Erythroblast (primary cell): ENCODE measurements at regions not wholly inside any gene's neighbourhood (a gene's known extent, or its start where the extent isn't known, plus 50 kb on each side); places are given as distances from the start of the nearest gene placed in this dataset.

ENCODE experiments used
- GATA1 ChIP-seq: IDR thresholded peaks from 2 replicates; pipeline ENCODE4 v1.6.1; 2011; ENCODE audit warnings: low read depth, mild to moderate bottlenecking, control low read depth, low read length, moderate library complexity
- POLR2A ChIP-seq: IDR thresholded peaks from 2 replicates; pipeline ENCODE4 v1.6.1; 2011; ENCODE audit warnings: mild to moderate bottlenecking, low read length

DNA sequence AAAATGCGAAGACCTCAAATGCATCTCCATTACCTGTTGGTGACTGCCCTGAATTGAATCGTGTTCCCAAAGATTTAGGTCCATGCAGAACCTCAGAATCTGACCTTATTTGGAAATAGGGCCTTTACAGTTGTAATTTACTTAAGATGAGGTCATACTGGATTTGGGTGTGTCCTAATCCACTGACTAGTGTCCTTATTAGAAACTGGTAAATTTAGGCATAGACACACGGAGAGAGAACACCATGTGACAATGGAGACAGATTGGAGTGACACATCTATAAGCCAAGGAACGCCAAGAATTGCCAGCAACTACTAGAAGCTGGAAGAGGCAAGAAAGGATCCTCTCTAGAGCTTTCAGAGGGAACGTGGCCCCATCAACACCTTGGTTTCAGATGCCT is 203.1 kb downstream of the SMAD2 start:
- no peak for TF ChIP-seq POLR2A
- TF ChIP-seq GATA1, result no peak
